ENCODE measurements at regions not wholly inside any gene's neighbourhood (a gene's known extent, or its start where the extent isn't known, plus 50 kb on each side); places are given as distances from the start of the nearest gene placed in this dataset.

GRCh38 chr18:39424261-39424660, 1858.7 kb upstream of the CELF4 start:
- no peak for DNase-seq
- WGBS, 3 donors, result 69 to 85% (median 77%) methylated on average over 1 of the region's 1 CpG
- Histone ChIP-seq H3K27me3 (no peaks in the 10 kb centered on the region), H3K27ac (no peak overlapping the region), H3K4me1 (ENCODE audit: insufficient read depth) (no peaks in the 10 kb centered on the region), H3K9me3 (no peaks in the 10 kb centered on the region), H3K36me3 (no peaks in the 10 kb centered on the region), H3K4me3 (no peak overlapping the region)
- TF ChIP-seq POLR2A (IDR thresholded peaks at IDR 0.05) (no peak), CTCF (IDR thresholded peaks at IDR 0.05) (no peak), EP300 (IDR thresholded peaks at IDR 0.05) (no peak)
- intact Hi-C loops (cut with DNase I), result no loop called here

- no peaks in the 10 kb centered on the region for H3K9me3 ChIP-seq
- H3K27me3 ChIP-seq, result no peaks in the 10 kb centered on the region
- TF ChIP-seq EP300 (IDR thresholded peaks at IDR 0.05) (no peak), POLR2A (IDR thresholded peaks at IDR 0.05) (no peak), CTCF (IDR thresholded peaks at IDR 0.05) (no peak)
- no peak overlapping the region for H3K4me3 ChIP-seq
- 78 to 89% (median 88%) methylated on average over 3 of the region's 3 CpGs for WGBS, 3 donors
- intact Hi-C loops (cut with DNase I), result no loop called here
- no peaks in the 10 kb centered on the region for H3K4me1 ChIP-seq (ENCODE audit: insufficient read depth)
- no peak overlapping the region for H3K27ac ChIP-seq
- DNase-seq, result no peak
- H3K36me3 ChIP-seq, result no peaks in the 10 kb centered on the region
Measured at GRCh38 chr18:39421276-39421675, 1855.7 kb upstream of the CELF4 start.

- H3K27ac ChIP-seq, result no peak overlapping the region
- no peaks in the 10 kb centered on the region for H3K36me3 ChIP-seq
- H3K9me3 ChIP-seq, result no peaks in the 10 kb centered on the region
- H3K4me3 ChIP-seq, result no peak overlapping the region
- no peaks in the 10 kb centered on the region for H3K4me1 ChIP-seq (ENCODE audit: insufficient read depth)
- no peak for DNase-seq
- intact Hi-C loops (cut with DNase I), result no loop called here
- TF ChIP-seq EP300 (IDR thresholded peaks at IDR 0.05), result no peak
- TF ChIP-seq POLR2A (IDR thresholded peaks at IDR 0.05), result no peak
- TF ChIP-seq CTCF (IDR thresholded peaks at IDR 0.05), result no peak
- no peaks in the 10 kb centered on the region for H3K27me3 ChIP-seq
Measured at GRCh38 chr18:39419315-39419714, 1853.7 kb upstream of the CELF4 start.

GRCh38 chr18:39415471-39415870, 1849.9 kb upstream of the CELF4 start:
- Histone ChIP-seq H3K36me3 (no peaks in the 10 kb centered on the region), H3K9me3 (no peaks in the 10 kb centered on the region), H3K27ac (no peak overlapping the region), H3K4me1 (ENCODE audit: insufficient read depth) (no peaks in the 10 kb centered on the region), H3K27me3 (no peaks in the 10 kb centered on the region), H3K4me3 (no peak overlapping the region)
- WGBS, 3 donors, result 92 to 95% (median 95%) methylated on average over 4 of the region's 4 CpGs
- no peak for DNase-seq
- TF ChIP-seq EP300 (IDR thresholded peaks at IDR 0.05) (no peak), CTCF (IDR thresholded peaks at IDR 0.05) (no peak), POLR2A (IDR thresholded peaks at IDR 0.05) (no peak)
- intact Hi-C loops (cut with DNase I), result no loop called here

Data from ovary (tissue), 7 donors.